ENCODE measurements at regions not wholly inside any gene's neighbourhood (a gene's known extent, or its start where the extent isn't known, plus 50 kb on each side); places are given as distances from the start of the nearest gene placed in this dataset.

- no peaks in the 10 kb centered on the region for H3K9me2 ChIP-seq (replicated peaks; ENCODE audit: control insufficient read depth, low read length)
- no peaks in the 10 kb centered on the region for H3K79me2 ChIP-seq (ENCODE audit: control insufficient read depth, low read length)
- H3K4me3 ChIP-seq (ENCODE audit: low read length), result no peak overlapping the region
- no peaks in the 10 kb centered on the region for H3K4me1 ChIP-seq (ENCODE audit: control insufficient read depth, low read length)
- TF ChIP-seq EZH2phosphoT487 (IDR thresholded peaks at IDR 0.05; ENCODE audit: borderline replicate concordance, low read length), result no peak
- TF ChIP-seq CTCF (IDR thresholded peaks at IDR 0.05; ENCODE audit: low read depth, low read length, poor library complexity, severe bottlenecking), result no peak
- H3K27me3 ChIP-seq (ENCODE audit: control insufficient read depth, low read length), result no peaks in the 10 kb centered on the region
- H4K20me1 ChIP-seq (ENCODE audit: control insufficient read depth, insufficient read depth, low read depth, low read length), result no peaks in the 10 kb centered on the region
- no peaks in the 10 kb centered on the region for H3K36me3 ChIP-seq (ENCODE audit: control insufficient read depth, low read length)
- no peak overlapping the region for H3K27ac ChIP-seq (ENCODE audit: low read depth, low read length)
- H3K9me3 ChIP-seq (ENCODE audit: control insufficient read depth, insufficient read depth, low read length), result no peaks in the 10 kb centered on the region
- H3K4me2 ChIP-seq (ENCODE audit: low read length), result no peak overlapping the region
- H3F3A ChIP-seq (ENCODE audit: control insufficient read depth, insufficient read depth), result no peaks in the 10 kb centered on the region
Observed at GRCh38 chr13:53417601-53418000, 389.0 kb downstream of the OLFM4 start.

GRCh38 chr13:53422415-53422814 is 393.8 kb downstream of the OLFM4 start:
- no peaks in the 10 kb centered on the region for H3F3A ChIP-seq (ENCODE audit: control insufficient read depth, insufficient read depth)
- no peaks in the 10 kb centered on the region for H4K20me1 ChIP-seq (ENCODE audit: control insufficient read depth, insufficient read depth, low read depth, low read length)
- no peaks in the 10 kb centered on the region for H3K9me2 ChIP-seq (replicated peaks; ENCODE audit: control insufficient read depth, low read length)
- no peaks in the 10 kb centered on the region for H3K36me3 ChIP-seq (ENCODE audit: control insufficient read depth, low read length)
- no peaks in the 10 kb centered on the region for H3K79me2 ChIP-seq (ENCODE audit: control insufficient read depth, low read length)
- no peaks in the 10 kb centered on the region for H3K9me3 ChIP-seq (ENCODE audit: control insufficient read depth, insufficient read depth, low read length)
- no peak for TF ChIP-seq EZH2phosphoT487 (IDR thresholded peaks at IDR 0.05; ENCODE audit: borderline replicate concordance, low read length)
- no peak for TF ChIP-seq CTCF (IDR thresholded peaks at IDR 0.05; ENCODE audit: low read depth, low read length, poor library complexity, severe bottlenecking)
- no peaks in the 10 kb centered on the region for H3K4me1 ChIP-seq (ENCODE audit: control insufficient read depth, low read length)
- H3K27me3 ChIP-seq (ENCODE audit: control insufficient read depth, low read length), result no peaks in the 10 kb centered on the region
- no peak overlapping the region for H3K4me3 ChIP-seq (ENCODE audit: low read length)
- H3K4me2 ChIP-seq (ENCODE audit: low read length), result no peak overlapping the region
- H3K27ac ChIP-seq (ENCODE audit: low read depth, low read length), result no peak overlapping the region

GRCh38 chr13:53436396-53436795 is 407.8 kb downstream of the OLFM4 start:
- no peak for TF ChIP-seq EZH2phosphoT487 (IDR thresholded peaks at IDR 0.05; ENCODE audit: borderline replicate concordance, low read length)
- no peak for TF ChIP-seq CTCF (IDR thresholded peaks at IDR 0.05; ENCODE audit: low read depth, low read length, poor library complexity, severe bottlenecking)
- Histone ChIP-seq H3K9me2 (replicated peaks; ENCODE audit: control insufficient read depth, low read length) (no peaks in the 10 kb centered on the region), H3K27ac (ENCODE audit: low read depth, low read length) (no peak overlapping the region), H3K4me1 (ENCODE audit: control insufficient read depth, low read length) (no peaks in the 10 kb centered on the region), H3K79me2 (ENCODE audit: control insufficient read depth, low read length) (no peaks in the 10 kb centered on the region), H3F3A (ENCODE audit: control insufficient read depth, insufficient read depth) (no peaks in the 10 kb centered on the region), H4K20me1 (ENCODE audit: control insufficient read depth, insufficient read depth, low read depth, low read length) (no peaks in the 10 kb centered on the region), H3K36me3 (ENCODE audit: control insufficient read depth, low read length) (no peaks in the 10 kb centered on the region), H3K4me3 (ENCODE audit: low read length) (no peak overlapping the region), H3K4me2 (ENCODE audit: low read length) (no peak overlapping the region), H3K27me3 (ENCODE audit: control insufficient read depth, low read length) (no peaks in the 10 kb centered on the region), H3K9me3 (ENCODE audit: control insufficient read depth, insufficient read depth, low read length) (no peaks in the 10 kb centered on the region)
